DMS114 treated with DMSO at 0.1 percent for 48 hours (cell line): ENCODE measurements at regions not wholly inside any gene's neighbourhood (a gene's known extent, or its start where the extent isn't known, plus 50 kb on each side); places are given as distances from the start of the nearest gene placed in this dataset.

Experiments used
- DNase-seq: peaks from one replicate; lab custom pipeline; 2025; ENCODE audit not compliant: unreplicated experiment; lab: John Stamatoyannopoulos, UW

DNA sequence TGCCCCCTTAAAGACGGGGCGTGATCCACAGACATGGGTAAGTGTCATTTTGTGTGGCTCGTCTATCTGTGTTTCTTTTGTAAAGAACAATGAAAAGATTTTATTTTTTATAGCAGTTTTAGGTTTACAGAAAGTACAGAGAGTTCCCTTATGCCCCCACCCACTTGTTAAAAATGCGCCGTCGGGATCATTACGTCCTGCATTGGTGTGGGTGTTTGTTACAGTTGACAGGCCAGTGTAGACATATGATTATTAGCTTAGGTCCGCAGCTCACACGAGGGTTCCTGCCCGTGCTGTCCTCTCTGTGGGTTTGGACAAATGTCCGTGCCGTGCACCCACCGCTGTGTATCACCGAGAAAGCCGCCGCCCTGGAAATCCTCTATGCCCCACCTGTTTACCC is 50.5 kb downstream of the RGS12 start:
- no peak for DNase-seq

DNA sequence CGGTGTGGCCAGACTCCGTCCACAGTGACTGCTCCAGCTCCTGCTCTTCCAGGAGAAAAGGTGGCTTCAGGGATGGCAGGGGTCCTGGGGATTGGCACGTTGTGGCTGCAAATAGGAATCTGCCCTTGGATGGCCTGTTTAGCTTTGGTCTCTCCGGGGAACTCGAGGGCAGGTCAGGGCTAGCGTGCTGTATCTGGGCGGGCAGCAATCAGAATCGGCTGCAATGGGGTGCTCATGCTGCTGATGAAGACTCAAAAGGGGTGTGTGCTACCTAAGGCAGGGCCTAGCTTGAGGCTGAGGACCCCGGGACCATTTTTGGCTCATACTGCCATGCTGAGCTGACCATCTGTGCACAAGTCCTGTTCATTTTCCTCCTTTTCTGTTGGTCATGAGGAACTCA is 51.3 kb downstream of the RGS12 start:
- no peak for DNase-seq

DNA sequence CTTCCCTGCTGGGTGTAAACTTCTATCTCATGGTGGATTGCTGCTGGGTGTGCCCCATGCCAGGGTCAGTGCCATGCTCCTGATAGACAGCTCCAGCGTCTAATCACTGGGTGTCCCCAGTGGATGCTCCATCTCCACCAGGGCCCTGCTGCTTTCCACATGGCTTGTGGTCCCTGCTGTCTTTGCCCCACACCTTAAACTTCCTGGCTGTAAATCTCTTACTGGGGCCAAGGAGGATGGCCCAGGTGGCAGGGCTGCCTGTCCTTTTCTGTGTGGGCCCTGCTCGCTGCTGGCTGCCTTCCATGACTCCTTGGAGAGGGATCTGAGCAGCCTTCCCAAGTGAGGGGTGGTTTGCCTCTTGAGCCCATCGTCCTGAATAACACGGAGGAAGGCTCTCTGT is 51.8 kb downstream of the RGS12 start:
- DNase-seq = no peak

DNA sequence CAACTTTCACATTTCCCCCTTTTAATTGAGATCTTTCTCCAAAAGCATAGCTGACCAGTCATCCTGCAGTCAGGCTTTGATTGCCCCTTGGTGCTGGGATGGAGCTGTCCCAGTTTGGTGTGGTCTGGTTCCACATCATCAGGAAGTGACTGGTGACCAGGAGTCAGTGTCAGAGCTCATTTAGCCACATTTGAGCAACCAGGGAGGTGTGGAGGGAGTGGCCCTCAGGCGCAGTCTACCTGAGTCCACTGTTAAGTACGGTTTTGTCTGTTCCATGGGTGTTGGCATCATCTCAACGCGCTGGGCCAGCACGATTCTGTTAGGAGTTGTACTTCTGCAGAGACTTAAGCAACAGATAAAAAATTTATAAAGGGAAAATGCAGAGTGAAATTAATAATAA is 52.6 kb downstream of the RGS12 start:
- no peak for DNase-seq

DNA sequence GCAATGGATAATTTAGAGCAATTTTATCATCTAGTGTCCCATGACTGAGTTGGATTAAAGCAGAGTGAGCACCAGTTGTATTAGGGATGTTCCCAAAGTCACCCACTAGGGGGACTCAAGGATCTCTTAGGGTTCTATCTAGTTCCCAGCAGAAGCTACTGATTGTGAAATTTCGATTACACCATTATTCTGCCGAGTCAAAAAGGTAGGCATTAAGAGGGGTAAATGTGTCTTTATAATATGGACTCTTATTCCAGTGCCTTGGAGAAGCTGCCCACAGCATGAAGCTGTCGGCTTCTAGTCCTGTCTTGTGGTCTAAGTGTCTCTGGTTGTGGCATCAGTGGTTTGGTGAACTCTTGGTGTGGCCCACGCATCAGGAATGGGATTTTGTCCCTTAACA is 53.3 kb downstream of the RGS12 start:
- DNase-seq = peak; percentile 56

DNA sequence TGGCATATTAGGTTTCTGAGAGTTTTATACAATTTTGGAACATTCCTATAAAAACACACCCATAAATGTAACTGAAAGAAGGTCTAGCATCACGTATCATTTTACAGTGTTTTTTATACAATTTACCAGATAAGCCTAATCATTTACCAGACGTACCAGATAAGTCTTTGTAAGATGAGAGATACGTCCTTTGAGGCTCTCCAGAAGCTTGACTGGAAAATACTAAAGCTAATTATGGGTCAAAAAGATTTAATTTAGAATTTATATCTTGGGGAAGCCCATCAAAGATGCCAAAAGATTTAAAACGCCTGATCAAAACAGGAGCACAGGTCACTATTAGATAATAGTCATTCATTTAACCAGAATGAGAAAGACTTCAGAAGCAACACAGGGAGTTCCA is 55.0 kb downstream of the RGS12 start:
- DNase-seq = no peak

DNA sequence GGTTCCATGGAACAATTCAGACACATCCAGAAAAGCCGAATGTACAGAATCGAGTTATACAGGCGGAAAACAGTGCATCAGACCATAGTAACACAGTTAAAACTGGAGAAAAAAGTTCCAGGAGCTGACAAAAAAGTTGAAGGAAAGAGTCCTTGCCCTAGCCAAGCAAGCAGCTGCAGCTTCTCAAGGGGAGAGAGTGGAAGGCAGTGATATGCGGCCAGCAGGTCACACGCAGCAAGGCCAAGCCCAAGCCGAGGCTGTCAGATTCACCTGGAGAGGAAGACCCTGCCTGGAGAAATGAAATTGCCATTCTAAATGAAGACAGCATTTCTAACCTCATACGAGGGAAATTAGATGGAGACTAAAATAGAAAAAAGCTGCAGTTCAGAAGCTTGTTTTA is 55.8 kb downstream of the RGS12 start:
- DNase-seq = no peak

DNA sequence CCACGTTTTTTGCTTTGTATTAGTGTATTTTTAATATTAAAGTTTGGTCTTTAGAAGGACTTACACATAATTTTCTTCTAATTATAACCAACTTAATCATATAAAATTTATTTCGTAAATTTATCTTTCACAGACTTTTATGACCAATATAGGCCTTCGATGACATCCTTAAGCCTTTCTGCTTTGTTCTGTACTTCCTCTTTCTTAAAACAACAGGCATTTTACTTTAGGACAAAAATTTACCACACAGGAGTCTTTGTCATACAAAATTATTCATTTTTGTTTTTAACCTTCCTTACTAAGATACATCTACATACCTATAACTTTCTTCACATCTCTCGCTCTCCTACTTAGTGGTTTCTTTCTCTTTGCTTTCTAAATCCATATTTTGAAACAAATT is 56.3 kb downstream of the RGS12 start:
- no peak for DNase-seq

DNA sequence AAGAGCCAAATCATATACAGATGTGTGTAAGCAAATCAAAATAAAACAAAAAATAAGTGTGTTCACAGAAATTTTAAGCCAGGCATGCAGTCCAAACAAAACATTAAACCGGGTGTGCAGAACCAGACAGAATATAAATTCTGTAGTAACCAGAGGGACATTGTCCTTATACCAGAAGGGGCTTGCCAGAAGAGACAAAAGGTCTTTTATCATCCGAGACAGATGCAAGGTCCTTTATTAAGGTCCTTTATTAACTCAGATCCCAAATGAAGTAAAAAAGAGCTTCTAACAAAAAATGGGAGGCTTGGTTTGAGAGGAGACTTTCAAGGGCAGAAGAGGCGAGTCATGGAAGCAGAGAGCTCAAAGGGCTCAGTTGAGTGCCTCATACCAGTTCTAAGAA is 59.2 kb downstream of the RGS12 start:
- no peak for DNase-seq

DNA sequence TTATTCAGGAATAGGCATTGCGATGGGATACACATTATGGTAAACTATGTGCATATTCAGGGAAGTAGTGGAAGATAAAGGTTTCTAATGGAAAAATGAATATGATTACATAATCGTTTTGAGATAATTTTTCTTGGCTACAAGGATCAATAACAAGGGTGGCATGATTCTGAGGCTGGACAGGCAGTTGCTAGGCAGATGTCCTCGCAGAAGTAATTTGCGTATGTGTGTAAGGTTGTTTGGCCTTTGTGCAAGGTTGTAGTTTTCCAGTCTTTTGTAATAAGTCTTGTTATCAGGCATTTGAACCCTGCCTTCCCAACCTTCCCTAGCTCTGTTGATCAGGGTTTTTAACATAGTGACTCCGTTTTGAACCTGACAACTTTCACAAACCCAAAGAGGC is 59.7 kb downstream of the RGS12 start:
- DNase-seq = no peak

DNA sequence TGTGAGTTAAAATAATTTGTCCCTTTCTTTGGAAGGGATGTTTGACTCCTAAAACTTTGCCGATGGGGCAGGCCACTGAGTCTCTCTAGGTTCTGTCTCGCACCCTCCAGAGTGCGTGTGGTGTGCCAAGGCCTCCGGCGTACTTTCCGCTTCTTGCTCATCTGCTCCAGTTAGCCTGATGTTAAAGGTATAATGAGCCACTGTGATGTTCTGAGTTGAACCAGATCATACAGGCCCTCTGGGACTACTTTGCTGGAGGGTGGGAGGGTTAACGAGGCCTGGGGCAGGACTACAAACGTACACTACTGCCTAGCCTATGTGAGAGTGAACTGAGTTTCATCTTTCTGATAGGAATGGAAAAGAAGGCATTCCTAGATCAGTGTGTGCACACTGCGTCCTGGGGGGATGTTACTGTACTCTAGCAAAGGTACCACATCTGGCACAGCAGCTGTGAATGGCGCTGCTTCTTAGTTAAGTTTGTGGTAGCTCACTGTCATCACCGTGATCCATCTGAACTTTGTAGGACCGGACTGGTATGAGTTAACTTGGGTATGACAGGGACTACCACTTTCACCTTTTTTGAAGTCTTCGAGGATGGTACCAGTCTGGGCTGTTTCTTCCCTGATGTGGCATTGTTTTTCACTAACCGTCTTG is 60.2 kb downstream of the RGS12 start:
- DNase-seq = no peak

DNA sequence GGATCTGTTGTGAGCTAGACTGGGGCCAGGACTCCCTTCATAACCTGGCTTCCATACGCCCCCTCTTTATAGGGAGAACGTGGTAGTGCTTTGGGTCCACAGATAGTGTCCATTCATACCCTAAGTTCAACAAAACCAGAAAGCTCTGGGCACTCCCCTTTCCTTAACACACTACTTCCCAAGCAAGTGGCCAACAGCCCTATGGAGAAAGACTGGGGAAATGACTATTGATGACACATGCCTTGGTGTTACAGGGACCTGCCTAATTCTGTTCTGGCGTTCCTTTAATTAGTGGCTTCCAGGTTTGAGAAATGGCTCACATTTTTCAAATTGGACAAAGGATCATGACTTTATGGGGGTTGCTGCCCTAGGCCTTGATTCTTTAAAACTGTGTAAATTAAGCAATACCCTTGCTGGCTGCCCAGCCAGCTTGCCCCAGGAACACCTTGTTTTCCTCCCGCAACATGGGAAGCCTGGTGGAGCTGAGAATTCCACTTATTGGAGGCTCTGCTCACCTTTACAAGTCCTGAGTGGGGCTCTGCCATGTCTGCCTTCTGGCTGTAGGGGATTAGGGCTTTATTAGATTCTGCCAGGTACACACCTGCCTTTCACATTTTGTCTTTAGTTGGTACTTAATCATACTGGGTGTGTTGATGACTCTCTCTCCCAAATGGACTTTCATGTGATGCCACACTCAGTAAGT is 61.1 kb downstream of the RGS12 start:
- DNase-seq = no peak

DNA sequence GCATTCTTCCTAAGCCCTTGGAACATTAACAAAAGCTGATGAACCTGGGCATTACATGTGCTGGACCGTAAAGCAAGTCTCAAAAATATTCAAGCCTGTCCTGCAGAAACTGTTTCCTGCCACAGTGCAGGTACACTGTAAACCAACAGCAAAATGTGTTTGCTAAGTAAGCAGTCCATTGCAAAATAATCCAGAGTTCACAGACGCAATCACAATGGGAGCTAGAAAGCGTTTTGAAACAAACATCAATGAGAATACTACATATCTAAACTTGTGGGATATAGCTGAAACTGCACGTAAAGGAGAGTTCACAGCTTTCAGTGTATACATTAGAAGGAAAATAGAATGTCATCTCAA is 61.6 kb downstream of the RGS12 start:
- DNase-seq = no peak

DNA sequence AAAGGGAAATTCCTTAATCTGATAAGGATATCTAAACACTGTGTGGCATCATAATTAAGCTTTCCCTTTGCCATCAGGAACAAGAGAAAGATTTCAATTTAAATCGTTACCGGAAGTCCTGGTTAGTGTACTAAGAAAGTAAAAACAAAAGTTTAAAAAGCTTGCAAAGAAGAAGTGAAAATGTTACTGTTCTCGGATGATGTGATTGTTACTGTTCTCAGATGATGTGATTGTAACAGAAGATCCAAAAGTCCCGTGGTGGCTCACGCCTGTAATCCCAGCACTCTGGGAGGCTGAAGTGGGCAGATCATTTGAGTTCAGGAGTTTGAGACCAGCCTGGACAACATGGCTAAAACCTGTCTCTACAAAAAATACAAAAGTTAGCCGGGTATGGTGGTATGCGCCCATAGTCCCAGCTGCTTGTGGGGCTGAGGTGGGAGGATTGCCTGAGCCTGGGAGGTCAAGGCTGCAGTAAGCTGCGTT is 62.5 kb downstream of the RGS12 start:
- no peak for DNase-seq

DNA sequence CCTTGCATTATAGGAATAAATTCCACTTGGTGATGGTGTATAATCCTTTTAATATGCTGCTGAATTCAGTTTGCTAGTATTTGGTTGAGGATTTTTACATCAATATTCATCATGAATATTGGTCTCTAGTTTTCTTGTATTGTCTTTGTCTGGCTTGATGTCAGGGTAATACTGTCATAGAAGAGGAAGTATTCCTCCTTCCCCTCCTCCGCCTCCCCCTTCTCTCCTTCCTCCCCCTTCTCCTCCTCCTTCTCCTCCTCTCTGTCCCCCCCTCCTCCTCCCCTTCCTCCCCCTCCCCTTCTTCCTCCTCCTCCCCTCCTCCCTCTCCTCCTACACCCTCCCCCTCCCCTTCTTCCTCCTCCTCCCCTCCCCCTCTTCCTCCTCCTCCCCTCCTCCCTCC is 65.8 kb downstream of the RGS12 start:
- DNase-seq = no peak

DNA sequence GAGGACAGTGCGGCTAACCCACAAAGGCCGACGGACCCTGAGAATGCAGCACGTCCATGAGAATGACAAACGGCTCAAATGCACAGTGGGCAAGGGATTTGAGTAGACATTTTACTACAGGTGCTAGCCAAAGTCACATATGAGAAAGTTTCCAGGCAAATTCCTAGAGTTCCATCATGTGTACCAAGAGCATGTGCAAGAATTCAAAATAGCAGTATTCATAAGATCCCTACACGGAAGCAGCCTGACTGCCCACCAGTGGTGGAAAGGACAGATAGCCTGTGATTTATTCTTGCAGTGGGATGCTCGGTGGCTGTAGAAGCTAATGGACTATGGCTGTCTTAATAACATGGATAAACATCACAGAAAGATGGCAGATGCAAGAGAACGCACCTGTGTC is 68.0 kb downstream of the RGS12 start:
- DNase-seq = no peak

DNA sequence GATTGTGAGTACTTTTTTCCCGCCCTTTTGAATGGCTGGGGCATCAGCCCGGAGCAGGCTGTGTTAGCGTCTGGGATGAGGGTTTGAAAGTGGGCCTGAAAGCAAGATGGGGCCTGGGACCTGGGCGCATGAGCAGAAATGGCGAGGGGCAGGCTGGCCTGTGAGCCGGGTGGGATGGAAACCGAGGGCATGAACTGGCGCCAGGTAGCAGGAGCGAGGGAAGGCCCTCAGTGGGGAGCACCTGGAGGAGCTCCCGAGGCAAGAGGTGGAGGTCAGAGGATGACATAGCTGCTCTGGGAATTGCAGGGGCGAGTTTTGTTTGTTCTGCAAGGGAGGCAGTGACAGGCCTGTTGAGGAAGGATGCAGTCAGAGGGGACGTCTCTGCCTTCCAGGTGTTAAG is 68.6 kb downstream of the RGS12 start:
- DNase-seq = no peak

DNA sequence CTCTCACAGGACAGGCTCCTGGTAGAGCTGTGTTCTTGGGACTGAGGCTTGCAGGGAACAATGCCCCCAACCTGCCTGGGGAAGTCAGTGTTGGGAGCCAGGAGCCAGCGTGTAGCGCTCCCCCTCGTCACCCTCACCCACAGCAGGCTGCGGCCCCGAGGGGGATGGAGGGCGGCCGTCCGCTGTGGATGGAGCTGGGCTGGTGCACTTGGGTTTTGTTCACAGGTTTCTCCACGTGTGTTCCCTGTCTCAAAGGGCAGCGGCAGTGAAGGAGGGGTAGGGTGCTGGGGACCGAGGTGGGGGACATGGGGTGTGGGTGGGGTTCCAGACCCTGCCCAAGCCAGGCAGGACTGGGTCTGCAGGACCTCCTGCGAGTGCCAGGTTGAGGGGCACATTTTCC is 69.1 kb downstream of the RGS12 start:
- no peak for DNase-seq

DNA sequence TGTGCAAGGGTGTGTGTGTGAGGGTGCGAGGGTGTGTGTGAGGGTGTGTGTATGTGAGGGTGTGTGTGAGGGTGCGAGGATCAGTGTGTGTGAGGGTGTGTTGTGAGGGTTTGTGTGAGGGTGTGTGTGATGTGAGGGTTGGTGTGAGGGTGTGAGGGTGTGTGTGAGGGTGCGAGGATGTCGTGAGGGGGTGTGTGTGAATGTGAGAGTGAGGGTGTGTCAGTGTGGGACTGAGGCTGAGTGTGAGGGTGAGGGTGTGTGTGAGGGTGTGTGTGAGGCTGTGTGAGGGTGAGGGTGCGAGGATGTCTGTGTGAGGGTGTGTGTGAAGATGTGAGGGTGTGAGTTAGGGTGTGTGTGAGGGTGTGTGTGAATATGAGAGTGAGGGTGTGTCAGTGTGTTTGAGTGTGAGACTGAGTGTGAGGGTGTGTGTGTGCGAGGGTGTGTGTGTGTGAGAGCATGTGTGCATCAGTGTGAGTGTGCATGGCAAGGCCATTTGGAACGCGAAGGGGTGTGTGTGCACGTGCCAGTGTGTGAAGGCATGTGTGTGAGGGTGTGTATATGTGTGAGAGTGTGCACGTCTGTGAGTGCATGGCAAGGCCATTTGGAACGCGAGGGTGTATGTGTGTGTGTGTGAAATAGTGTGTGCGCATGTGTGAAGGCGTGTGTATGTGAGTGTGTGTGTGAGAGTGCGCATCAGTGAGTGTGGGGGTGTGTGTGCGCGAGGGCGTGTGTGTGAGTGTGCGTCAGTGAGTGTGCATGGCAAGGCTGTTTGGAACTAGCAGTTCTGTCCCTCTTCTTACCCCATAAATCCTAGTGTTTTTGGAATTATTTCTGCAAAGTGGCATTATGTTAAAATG is 69.8 kb downstream of the RGS12 start:
- DNase-seq = no peak

DNA sequence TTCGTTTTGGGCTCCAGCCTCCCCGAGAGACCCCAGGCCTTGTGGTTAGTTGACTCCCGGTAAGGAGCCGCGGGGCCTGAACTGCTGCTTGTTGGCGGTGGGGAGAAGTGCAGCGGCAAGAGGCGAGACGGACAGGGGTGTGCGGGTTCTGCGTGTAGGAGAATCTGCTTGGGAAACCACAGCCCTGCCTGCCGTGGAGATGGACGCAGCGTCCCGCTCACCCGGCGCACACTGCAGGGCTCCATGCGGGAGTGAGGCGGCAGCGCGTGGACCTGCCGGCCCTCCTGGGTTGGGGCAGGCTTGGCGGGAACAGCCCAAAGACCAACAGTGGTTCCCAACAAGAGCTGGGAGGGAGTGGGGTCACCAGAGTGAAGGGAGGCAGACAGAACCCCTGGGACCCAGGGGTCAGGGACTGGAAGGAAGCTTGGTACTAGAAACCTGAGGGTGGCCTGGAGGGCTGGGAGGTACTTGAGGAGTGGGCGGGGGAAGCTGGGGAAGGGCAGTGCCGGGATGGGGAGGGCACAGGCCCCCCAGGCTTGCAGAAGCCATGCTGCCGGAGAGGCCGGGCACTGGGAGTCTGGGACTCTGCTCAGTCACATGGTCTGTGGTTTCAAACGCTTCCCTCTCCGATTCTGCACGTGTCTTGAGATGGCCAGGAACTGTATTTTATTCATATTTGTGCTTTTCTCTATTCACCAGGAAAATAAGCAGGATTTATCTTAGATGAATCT is 70.8 kb downstream of the RGS12 start:
- no peak for DNase-seq

DNA sequence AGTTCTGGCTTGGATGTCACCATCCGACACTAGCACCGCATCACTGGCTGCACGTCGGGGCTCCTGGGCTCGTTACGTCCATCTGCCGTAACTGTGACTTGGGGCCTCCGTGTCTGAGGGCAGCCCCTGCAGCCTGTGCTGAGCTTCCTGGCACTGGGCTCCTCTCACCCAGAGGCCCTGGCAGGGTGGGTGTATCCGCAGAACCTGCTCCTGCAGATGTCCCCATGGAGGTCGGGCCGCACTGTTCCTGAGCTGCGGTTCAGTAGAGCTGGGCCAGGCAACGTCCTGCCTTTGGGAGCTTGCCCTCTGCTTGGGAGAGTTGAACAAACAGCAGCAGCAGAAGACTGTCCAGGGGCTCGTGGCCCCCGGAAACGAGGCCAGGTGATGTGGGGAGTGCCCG is 71.4 kb downstream of the RGS12 start:
- DNase-seq = no peak
